Activated T-cell treated with anti-CD3 and anti-CD28 coated beads, Interleukin-2, amount 50 U/mL, for 48 hours (primary cell): ENCODE measurements at regions not wholly inside any gene's neighbourhood (a gene's known extent, or its start where the extent isn't known, plus 50 kb on each side); places are given as distances from the start of the nearest gene placed in this dataset.
A peak's percentile ranks its signal among the peaks of the same experiment; 100 is the strongest.

Experiments
- DNase-seq, 2 experiments: peaks; one replicate each; pipeline ENCODE4 v3.0.0-alpha.2; 2020

- DNase-seq: no peak
Measured at GRCh38 chr4:20354120-20354519, 102.4 kb downstream of the SLIT2 start.

GRCh38 chr4:20356565-20356964 lies 104.9 kb downstream of the SLIT2 start:
- DNase-seq: no peak

GRCh38 chr4:20358110-20358509 lies 106.4 kb downstream of the SLIT2 start:
- no peak for DNase-seq

GRCh38 chr4:20359692-20360091 lies 108.0 kb downstream of the SLIT2 start:
- no peak for DNase-seq

GRCh38 chr4:20362148-20362547 lies 110.4 kb downstream of the SLIT2 start:
- no peak for DNase-seq

- no peak for DNase-seq
Measured at GRCh38 chr4:20364969-20365368, 113.3 kb downstream of the SLIT2 start.

- DNase-seq: no peak
Measured at GRCh38 chr4:20367446-20367845, 115.7 kb downstream of the SLIT2 start.

- no peak for DNase-seq
Measured at GRCh38 chr4:20368926-20369325, 117.2 kb downstream of the SLIT2 start.

GRCh38 chr4:20370274-20370673 lies 118.6 kb downstream of the SLIT2 start:
- no peak for DNase-seq

GRCh38 chr4:20376070-20376469 lies 124.4 kb downstream of the SLIT2 start:
- no peak for DNase-seq

- DNase-seq: no peak
Measured at GRCh38 chr4:20378181-20378580, 126.5 kb downstream of the SLIT2 start.

- DNase-seq: no peak
Measured at GRCh38 chr4:20381005-20381404, 129.3 kb downstream of the SLIT2 start.

GRCh38 chr4:20383283-20383682 lies 131.6 kb downstream of the SLIT2 start:
- DNase-seq: no peak

GRCh38 chr4:20383969-20384368 lies 132.3 kb downstream of the SLIT2 start:
- no peak for DNase-seq

GRCh38 chr4:20384456-20384855 lies 132.8 kb downstream of the SLIT2 start:
- no peak for DNase-seq

GRCh38 chr4:20386001-20386740 lies 134.5 kb downstream of the SLIT2 start:
- DNase-seq: no peak

- no peak for DNase-seq
Measured at GRCh38 chr4:20386906-20387305, 135.2 kb downstream of the SLIT2 start.

- no peak for DNase-seq
Measured at GRCh38 chr4:20391198-20391597, 139.5 kb downstream of the SLIT2 start.

GRCh38 chr4:20391912-20392311 lies 140.2 kb downstream of the SLIT2 start:
- DNase-seq: no peak

- no peak for DNase-seq
Measured at GRCh38 chr4:20393486-20394100, 141.9 kb downstream of the SLIT2 start.

- DNase-seq: no peak
Measured at GRCh38 chr4:20394512-20394911, 142.8 kb downstream of the SLIT2 start.

GRCh38 chr4:20395160-20395773 lies 143.6 kb downstream of the SLIT2 start:
- peak in 1 of 2 experiments; percentile 20 for DNase-seq

GRCh38 chr4:20403290-20403689 lies 151.6 kb downstream of the SLIT2 start:
- no peak for DNase-seq

GRCh38 chr4:20403846-20404245 lies 152.1 kb downstream of the SLIT2 start:
- DNase-seq: no peak
